ENCODE measurements at regions not wholly inside any gene's neighbourhood (a gene's known extent, or its start where the extent isn't known, plus 50 kb on each side); places are given as distances from the start of the nearest gene placed in this dataset.

DNA sequence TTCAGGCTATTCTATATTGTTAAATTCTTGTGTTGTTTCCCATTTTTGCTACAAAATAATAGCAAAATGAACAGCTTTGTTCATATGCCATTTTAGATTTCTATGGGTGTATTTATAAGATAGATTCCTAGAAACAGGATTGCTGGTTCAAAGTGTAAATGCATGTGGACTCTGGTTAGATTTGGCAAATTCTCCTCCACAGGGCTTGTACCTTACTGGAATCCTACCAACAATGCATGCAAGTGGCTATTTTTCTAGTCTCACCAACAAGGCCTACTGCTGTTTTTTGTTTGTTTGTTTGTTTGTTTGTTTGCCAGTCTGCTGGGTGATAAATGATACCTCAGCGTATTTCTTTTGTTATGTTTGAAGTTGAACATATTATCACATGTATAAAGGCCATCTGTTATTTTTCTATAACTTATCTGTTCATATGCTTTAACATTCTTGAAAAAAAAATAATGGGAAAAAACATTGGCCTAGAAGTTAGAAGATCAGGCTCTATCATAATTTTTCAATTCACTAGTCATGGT is 87.1 kb upstream of the AHR start:
- Histone ChIP-seq H3K4me3 (ENCODE audit: low read depth, low read length) (no peak overlapping the region), H3K27me3 (ENCODE audit: control insufficient read depth, insufficient read depth, low read length) (no peaks in the 10 kb centered on the region), H3K9me3 (ENCODE audit: control insufficient read depth, insufficient read depth, low read length) (no peaks in the 10 kb centered on the region), H3K36me3 (ENCODE audit: control insufficient read depth, insufficient read depth, low read length) (no peaks in the 10 kb centered on the region), H3K27ac (ENCODE audit: low read depth, low read length) (no peak overlapping the region), H3K4me1 (ENCODE audit: control insufficient read depth, insufficient read depth, low read length) (no peaks in the 10 kb centered on the region)
- DNase-seq (ENCODE audit: low read depth in 4 of 6, low spot score in 6 of 6): no peak
- WGBS (ENCODE audit: insufficient coverage): no CpG with 5 or more reads among the region's 1 CpG

- H3K4me1 ChIP-seq (ENCODE audit: control insufficient read depth, insufficient read depth, low read length): no peaks in the 10 kb centered on the region
- no peak overlapping the region for H3K4me3 ChIP-seq (ENCODE audit: low read depth, low read length)
- H3K27me3 ChIP-seq (ENCODE audit: control insufficient read depth, insufficient read depth, low read length): no peaks in the 10 kb centered on the region
- no peak overlapping the region for H3K27ac ChIP-seq (ENCODE audit: low read depth, low read length)
- no peak for DNase-seq (ENCODE audit: low read depth in 4 of 6, low spot score in 6 of 6)
- no peaks in the 10 kb centered on the region for H3K36me3 ChIP-seq (ENCODE audit: control insufficient read depth, insufficient read depth, low read length)
- no peaks in the 10 kb centered on the region for H3K9me3 ChIP-seq (ENCODE audit: control insufficient read depth, insufficient read depth, low read length)
These were observed 86.3 kb upstream of the AHR start for GRCh38 chr7:17212188-17212587.

DNA sequence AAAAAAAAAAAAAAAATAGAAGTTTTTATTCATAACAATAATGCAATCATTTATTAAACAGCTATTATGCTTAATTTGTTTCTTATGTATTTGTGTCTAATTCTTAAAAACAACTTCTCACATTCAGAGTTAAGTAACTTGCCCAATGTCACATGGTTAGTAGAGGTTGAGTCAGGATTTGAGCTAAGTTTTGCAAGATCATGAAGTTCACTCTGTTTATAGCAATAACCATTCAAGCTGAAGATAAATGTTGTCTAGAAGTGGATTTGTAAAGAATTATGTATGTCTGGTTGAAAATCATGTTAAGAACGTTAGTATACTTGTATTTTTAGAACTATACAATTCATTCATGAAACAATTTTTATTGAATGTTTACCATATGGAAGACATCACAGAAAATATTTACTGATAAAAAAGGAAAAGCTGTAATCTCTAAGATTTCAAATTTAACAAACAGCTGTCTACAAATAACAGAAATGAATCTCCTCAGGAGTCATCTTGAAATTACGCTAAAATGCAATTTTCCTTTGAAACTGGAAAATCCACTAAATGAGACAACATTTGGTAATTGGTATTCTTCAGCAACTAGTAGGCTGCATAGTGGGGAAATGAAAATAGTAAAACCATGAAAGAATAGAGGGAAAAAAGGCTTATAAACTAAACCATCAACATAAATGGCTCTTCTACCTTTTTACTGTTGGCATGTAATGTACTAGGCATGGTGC is 70.5 kb upstream of the AHR start:
- WGBS (ENCODE audit: insufficient coverage): no CpG with 5 or more reads among the region's 2 CpGs
- H3K4me3 ChIP-seq (ENCODE audit: low read depth, low read length): no peak overlapping the region

DNA sequence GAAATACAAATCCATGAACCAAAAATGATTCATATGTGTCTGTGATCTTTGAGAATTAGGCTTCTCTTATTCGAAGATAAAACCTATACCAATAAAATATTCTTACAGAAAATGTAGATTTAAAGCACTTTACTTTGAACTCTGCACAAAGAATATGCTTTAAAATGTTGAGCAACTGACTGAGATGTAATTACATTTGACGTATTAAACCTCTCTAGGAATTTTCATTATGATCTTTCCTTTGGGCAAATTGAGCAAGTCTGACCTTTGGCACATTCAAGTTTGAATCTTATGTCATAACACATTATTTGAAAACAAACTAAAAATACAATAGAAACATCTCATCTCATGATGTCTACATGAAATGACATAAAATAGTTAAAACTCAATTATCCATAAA is 69.2 kb upstream of the AHR start:
- Histone ChIP-seq H3K4me1 (ENCODE audit: control insufficient read depth, insufficient read depth, low read length) (no peaks in the 10 kb centered on the region), H3K9me3 (ENCODE audit: control insufficient read depth, insufficient read depth, low read length) (no peaks in the 10 kb centered on the region), H3K36me3 (ENCODE audit: control insufficient read depth, insufficient read depth, low read length) (no peaks in the 10 kb centered on the region), H3K4me3 (ENCODE audit: low read depth, low read length) (no peak overlapping the region), H3K27me3 (ENCODE audit: control insufficient read depth, insufficient read depth, low read length) (no peaks in the 10 kb centered on the region), H3K27ac (ENCODE audit: low read depth, low read length) (no peak overlapping the region)
- no peak for DNase-seq (ENCODE audit: low read depth in 4 of 6, low spot score in 6 of 6)
- WGBS (ENCODE audit: insufficient coverage): 100% methylated on average over 1 of the region's 2 CpGs

More for the DNA sequence above, 70.5 kb upstream of the AHR start:
- no peaks in the 10 kb centered on the region for H3K27me3 ChIP-seq (ENCODE audit: control insufficient read depth, insufficient read depth, low read length)
- H3K4me1 ChIP-seq (ENCODE audit: control insufficient read depth, insufficient read depth, low read length): no peaks in the 10 kb centered on the region
- no peak overlapping the region for H3K27ac ChIP-seq (ENCODE audit: low read depth, low read length)
- no peaks in the 10 kb centered on the region for H3K36me3 ChIP-seq (ENCODE audit: control insufficient read depth, insufficient read depth, low read length)
- no peak for DNase-seq (ENCODE audit: low read depth in 4 of 6, low spot score in 6 of 6)
- H3K9me3 ChIP-seq (ENCODE audit: control insufficient read depth, insufficient read depth, low read length): no peaks in the 10 kb centered on the region

DNA sequence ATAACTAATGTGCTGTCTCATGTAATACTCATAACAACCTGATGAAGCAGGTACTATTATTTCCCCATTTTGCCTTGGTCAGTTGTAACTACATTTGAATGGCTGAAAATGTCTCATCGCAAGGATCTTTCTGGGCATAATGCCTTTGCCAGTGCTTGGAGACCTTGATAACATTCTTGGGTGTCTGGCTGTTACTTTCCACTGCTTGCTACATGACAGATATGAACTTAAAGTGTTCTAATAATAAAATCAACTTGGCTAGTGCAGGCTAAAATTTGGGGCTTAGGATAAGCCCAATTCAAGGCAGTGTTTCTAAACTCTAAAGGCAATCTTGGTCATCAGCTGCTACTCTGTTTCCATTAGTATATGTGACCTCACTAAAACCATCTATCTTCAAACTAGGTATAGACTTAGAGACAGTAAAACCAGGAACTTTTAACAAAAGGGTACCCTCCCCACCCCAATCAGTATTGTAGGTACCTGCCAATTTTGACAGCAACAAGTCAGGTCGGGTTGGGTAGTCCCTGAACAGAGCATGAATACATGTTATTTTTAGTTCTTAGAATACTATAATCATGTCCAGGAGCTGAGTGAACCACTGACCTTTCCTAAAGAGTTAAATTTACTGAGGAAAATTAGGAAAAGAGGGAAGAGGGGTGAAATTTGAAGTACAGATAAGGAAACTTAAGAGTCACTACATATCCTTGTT is 68.2 kb upstream of the AHR start:
- H3K36me3 ChIP-seq (ENCODE audit: control insufficient read depth, insufficient read depth, low read length): no peaks in the 10 kb centered on the region
- no peak for DNase-seq (ENCODE audit: low read depth in 4 of 6, low spot score in 6 of 6)
- H3K9me3 ChIP-seq (ENCODE audit: control insufficient read depth, insufficient read depth, low read length): no peaks in the 10 kb centered on the region
- no peak overlapping the region for H3K4me3 ChIP-seq (ENCODE audit: low read depth, low read length)
- H3K27ac ChIP-seq (ENCODE audit: low read depth, low read length): no peak overlapping the region
- 100% methylated on average over 1 of the region's 2 CpGs for WGBS (ENCODE audit: insufficient coverage)
- no peaks in the 10 kb centered on the region for H3K27me3 ChIP-seq (ENCODE audit: control insufficient read depth, insufficient read depth, low read length)
- no peaks in the 10 kb centered on the region for H3K4me1 ChIP-seq (ENCODE audit: control insufficient read depth, insufficient read depth, low read length)

DNA sequence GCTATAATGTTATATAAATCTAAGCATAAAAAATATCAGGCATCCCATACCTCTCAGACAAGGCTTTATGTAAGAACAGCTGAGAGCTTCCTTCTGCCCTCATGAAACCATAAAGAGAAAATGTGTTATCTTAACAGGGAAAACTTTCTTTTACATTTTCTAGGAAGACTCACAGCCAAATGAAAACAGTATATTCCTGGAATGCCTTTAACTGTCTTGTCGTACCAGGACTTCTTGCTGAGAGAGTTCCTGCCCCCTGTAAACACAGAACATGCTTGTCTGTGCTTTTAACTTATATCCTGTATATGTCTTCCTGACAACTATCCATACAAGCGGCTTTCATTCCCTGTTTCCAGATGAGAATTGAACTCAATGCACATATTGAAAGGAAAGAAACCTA is 64.8 kb upstream of the AHR start:
- Histone ChIP-seq H3K4me3 (ENCODE audit: low read depth, low read length) (no peak overlapping the region), H3K36me3 (ENCODE audit: control insufficient read depth, insufficient read depth, low read length) (no peaks in the 10 kb centered on the region), H3K4me1 (ENCODE audit: control insufficient read depth, insufficient read depth, low read length) (no peaks in the 10 kb centered on the region), H3K27ac (ENCODE audit: low read depth, low read length) (no peak overlapping the region), H3K9me3 (ENCODE audit: control insufficient read depth, insufficient read depth, low read length) (no peaks in the 10 kb centered on the region), H3K27me3 (ENCODE audit: control insufficient read depth, insufficient read depth, low read length) (no peaks in the 10 kb centered on the region)
- DNase-seq (ENCODE audit: low read depth in 4 of 6, low spot score in 6 of 6): peak in 1 of 6 donors; percentile 15
- 60% methylated on average over 1 of the region's 2 CpGs for WGBS (ENCODE audit: insufficient coverage)

- H3K36me3 ChIP-seq (ENCODE audit: control insufficient read depth, insufficient read depth, low read length): no peaks in the 10 kb centered on the region
- no peak overlapping the region for H3K27ac ChIP-seq (ENCODE audit: low read depth, low read length)
- no peak for DNase-seq (ENCODE audit: low read depth in 4 of 6, low spot score in 6 of 6)
- H3K4me1 ChIP-seq (ENCODE audit: control insufficient read depth, insufficient read depth, low read length): no peaks in the 10 kb centered on the region
- no peaks in the 10 kb centered on the region for H3K9me3 ChIP-seq (ENCODE audit: control insufficient read depth, insufficient read depth, low read length)
- WGBS (ENCODE audit: insufficient coverage): 100% methylated on average over 1 of the region's 2 CpGs
- no peaks in the 10 kb centered on the region for H3K27me3 ChIP-seq (ENCODE audit: control insufficient read depth, insufficient read depth, low read length)
- H3K4me3 ChIP-seq (ENCODE audit: low read depth, low read length): no peak overlapping the region
These were observed 64.4 kb upstream of the AHR start for GRCh38 chr7:17234030-17234397.

- Histone ChIP-seq H3K27me3 (ENCODE audit: control insufficient read depth, insufficient read depth, low read length) (no peaks in the 10 kb centered on the region), H3K9me3 (ENCODE audit: control insufficient read depth, insufficient read depth, low read length) (no peaks in the 10 kb centered on the region), H3K36me3 (ENCODE audit: control insufficient read depth, insufficient read depth, low read length) (no peaks in the 10 kb centered on the region), H3K4me1 (ENCODE audit: control insufficient read depth, insufficient read depth, low read length) (no peaks in the 10 kb centered on the region), H3K4me3 (ENCODE audit: low read depth, low read length) (no peak overlapping the region), H3K27ac (ENCODE audit: low read depth, low read length) (no peak overlapping the region)
- WGBS (ENCODE audit: insufficient coverage): 75% methylated on average over 7 of the region's 10 CpGs
- no peak for DNase-seq (ENCODE audit: low read depth in 4 of 6, low spot score in 6 of 6)
These were observed 63.9 kb upstream of the AHR start for GRCh38 chr7:17234398-17235031.

DNA sequence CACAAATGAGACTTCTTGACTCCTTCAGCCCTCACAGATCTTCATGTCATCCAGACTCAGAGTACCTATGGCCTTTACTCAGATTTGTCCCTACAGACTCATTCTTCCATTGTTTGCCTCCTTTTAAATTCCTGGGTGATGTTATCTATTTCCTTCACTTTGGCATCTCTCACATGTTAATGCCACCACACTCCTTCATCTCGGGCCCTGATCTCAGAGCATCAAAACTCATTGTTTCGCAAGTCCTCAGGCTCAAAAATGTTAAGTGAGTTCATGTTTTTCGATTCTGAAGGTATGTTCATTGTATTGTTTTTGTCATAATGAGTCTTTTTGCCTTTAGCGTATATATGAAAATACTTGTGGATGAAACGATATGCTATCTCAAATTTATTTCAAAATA is 62.3 kb upstream of the AHR start:
- H3K4me1 ChIP-seq (ENCODE audit: control insufficient read depth, insufficient read depth, low read length): no peaks in the 10 kb centered on the region
- WGBS (ENCODE audit: insufficient coverage): no CpG with 5 or more reads among the region's 5 CpGs
- no peak for DNase-seq (ENCODE audit: low read depth in 4 of 6, low spot score in 6 of 6)
- H3K27me3 ChIP-seq (ENCODE audit: control insufficient read depth, insufficient read depth, low read length): no peaks in the 10 kb centered on the region
- no peaks in the 10 kb centered on the region for H3K9me3 ChIP-seq (ENCODE audit: control insufficient read depth, insufficient read depth, low read length)
- H3K36me3 ChIP-seq (ENCODE audit: control insufficient read depth, insufficient read depth, low read length): no peaks in the 10 kb centered on the region
- no peak overlapping the region for H3K27ac ChIP-seq (ENCODE audit: low read depth, low read length)
- H3K4me3 ChIP-seq (ENCODE audit: low read depth, low read length): no peak overlapping the region

Data from spinal cord (tissue), 9 donors.